Neuronal stem cell (in vitro differentiated cells): ENCODE measurements at regions not wholly inside any gene's neighbourhood (a gene's known extent, or its start where the extent isn't known, plus 50 kb on each side); places are given as distances from the start of the nearest gene placed in this dataset.
A peak's percentile ranks its signal among the peaks of the same experiment; 100 is the strongest.

Experiments used
- DNase-seq: peaks from one replicate; pipeline ENCODE4 v3.0.0-alpha.2; 2013; ENCODE audit warnings: low spot score
- H2AFZ ChIP-seq: one replicate; pipeline ENCODE4 v1.6.1; 2013; ENCODE audit warnings: mild to moderate bottlenecking, low read length, inconsistent platforms
- H2AK5ac ChIP-seq: 2 replicates; pipeline ENCODE4 v1.6.1; 2013; ENCODE audit warnings: low read depth, mild to moderate bottlenecking, inconsistent platforms, low read length, moderate library complexity, mixed read lengths
- H2BK120ac ChIP-seq: 2 replicates; pipeline ENCODE4 v1.6.1; 2013; ENCODE audit warnings: low read depth, mild to moderate bottlenecking, inconsistent platforms, low read length, moderate library complexity, mixed read lengths
- H2BK12ac ChIP-seq: one replicate; pipeline ENCODE4 v1.6.1; 2013; ENCODE audit warnings: low read length, inconsistent platforms
- H2BK15ac ChIP-seq: 2 replicates; pipeline ENCODE4 v1.6.1; 2013; ENCODE audit warnings: mild to moderate bottlenecking, low read length, inconsistent platforms, mixed read lengths
- H2BK5ac ChIP-seq: one replicate; pipeline ENCODE4 v1.6.1; 2013; ENCODE audit warnings: inconsistent platforms, mild to moderate bottlenecking, low read length, moderate library complexity
- H3K14ac ChIP-seq: one replicate; pipeline ENCODE4 v1.6.1; 2013; ENCODE audit warnings: low read length, inconsistent platforms
- H3K18ac ChIP-seq: 2 replicates; pipeline ENCODE4 v1.6.1; 2013; ENCODE audit warnings: low read length, inconsistent platforms
- H3K23ac ChIP-seq: 2 replicates; pipeline ENCODE4 v1.6.1; 2013; ENCODE audit warnings: low read depth, mild to moderate bottlenecking, mixed read lengths, low read length, inconsistent platforms; ENCODE audit not compliant: poor library complexity
- H3K27ac ChIP-seq: replicated peaks from 3 replicates; pipeline ENCODE4 v1.5.1; 2013; ENCODE audit warnings: low read length, inconsistent platforms
- H3K27me3 ChIP-seq, 3 experiments: 2 replicates each; pipeline ENCODE4 v1.6.1; 2013; ENCODE audit warnings: low read length in 3 of 3, mild to moderate bottlenecking in 2 of 3, inconsistent platforms in 1 of 3, low read depth in 1 of 3, mixed read lengths in 1 of 3, moderate library complexity in 1 of 3; ENCODE audit not compliant: control insufficient read depth in 3 of 3, insufficient read depth in 3 of 3
- H3K36me3 ChIP-seq, 2 donors: replicated peaks in 1 of 2; 2 replicates each; pipeline ENCODE4 v1.6.1; 2013; ENCODE audit warnings: low read length in 2 of 2; ENCODE audit not compliant: control insufficient read depth in 2 of 2, insufficient read depth in 2 of 2
- H3K4ac ChIP-seq: 2 replicates; pipeline ENCODE4 v1.6.1; 2013; ENCODE audit warnings: inconsistent platforms, mild to moderate bottlenecking, low read length, moderate library complexity
- H3K4me1 ChIP-seq, 2 donors: 1 replicate in 1 of 2; 2 replicates in 1 of 2; pipeline ENCODE4 v1.6.1; 2013; ENCODE audit warnings: low read length in 2 of 2, low read depth in 1 of 2; ENCODE audit not compliant: control insufficient read depth in 2 of 2, insufficient read depth in 1 of 2
- H3K4me2 ChIP-seq: one replicate; pipeline ENCODE4 v1.6.1; 2013; ENCODE audit warnings: mild to moderate bottlenecking, low read length, inconsistent platforms; ENCODE audit not compliant: insufficient read depth, poor library complexity, severe bottlenecking
- H3K4me3 ChIP-seq, 2 donors: 2 replicates each; pipeline ENCODE4 v1.5.1; 2013; ENCODE audit warnings: low read length in 2 of 2, mild to moderate bottlenecking in 2 of 2, inconsistent platforms in 1 of 2, moderate library complexity in 1 of 2
- H3K79me1 ChIP-seq: one replicate; pipeline ENCODE4 v1.6.1; 2013; ENCODE audit warnings: low read depth, mild to moderate bottlenecking, inconsistent platforms, low read length, moderate library complexity
- H3K9ac ChIP-seq: one replicate; pipeline ENCODE4 v1.6.1; 2013; ENCODE audit warnings: mild to moderate bottlenecking, low read depth, low read length, inconsistent platforms; ENCODE audit not compliant: poor library complexity
- H3K9me3 ChIP-seq, 2 donors: replicated peaks in 1 of 2; 2 replicates each; pipeline versions ENCODE3 to v1.6.1; 2013; ENCODE audit warnings: low read length in 2 of 2, mild to moderate bottlenecking in 2 of 2, inconsistent platforms in 1 of 2, low read depth in 1 of 2, mixed read lengths in 1 of 2, moderate library complexity in 1 of 2; ENCODE audit not compliant: control insufficient read depth in 2 of 2, insufficient read depth in 1 of 2
- H4K8ac ChIP-seq: one replicate; pipeline ENCODE4 v1.6.1; 2013; ENCODE audit warnings: low read depth, mild to moderate bottlenecking, inconsistent platforms, low read length, moderate library complexity
- H4K91ac ChIP-seq: one replicate; pipeline ENCODE4 v1.6.1; 2013; ENCODE audit warnings: low read length, low read depth, mild to moderate bottlenecking, inconsistent platforms; ENCODE audit not compliant: poor library complexity
- WGBS, 2 donors: extraction: QIAGEN DNeasy Blood & Tissue Kit; methylation state at CpG; one replicate each; pipeline ENCODE4 v1.1.7; 2013; ENCODE audit warnings: missing lambda C conversion rate in 2 of 2, mixed read lengths in 1 of 2; ENCODE audit not compliant: insufficient read length in 2 of 2, insufficient replicate concordance in 1 of 2; ENCODE audit errors: extremely low coverage in 2 of 2; 5-methylcytosine and 5-hydroxymethylcytosine counted together

- Histone ChIP-seq H3K79me1 (no peaks in the 10 kb centered on the region), H2BK5ac (no peak overlapping the region), H2BK12ac (no peak overlapping the region), H3K4me1 (peaks cover 2 to 5% of the 10 kb centered on the region in 2 donors), H3K9me3 (no peaks in the 10 kb centered on the region), H3K9ac (no peak overlapping the region), H3K4me3 (no peak overlapping the region), H2BK120ac (no peak overlapping the region), H3K14ac (no peak overlapping the region), H2BK15ac (no peak overlapping the region), H3K27ac (no peak overlapping the region), H3K27me3 (no peaks in the 10 kb centered on the region), H3K23ac (no peak overlapping the region), H3K4me2 (no peak overlapping the region), H3K4ac (no peak overlapping the region), H4K91ac (no peak overlapping the region), H3K36me3 (no peaks in the 10 kb centered on the region), H3K18ac (no peak overlapping the region), H2AFZ (no peak overlapping the region), H4K8ac (no peak overlapping the region), H2AK5ac (no peak overlapping the region)
- no peak for DNase-seq
- WGBS, 2 donors, result no CpG with 5 or more reads among the region's 3 CpGs
Observed at GRCh38 chr5:106288979-106289378, 1381.8 kb downstream of the EFNA5 start.

- no peak overlapping the region for H2BK5ac ChIP-seq
- no peak overlapping the region for H4K91ac ChIP-seq
- no peak overlapping the region for H3K4me3 ChIP-seq
- no peak overlapping the region for H2BK120ac ChIP-seq
- no peak overlapping the region for H2AK5ac ChIP-seq
- no peaks in the 10 kb centered on the region for H3K27me3 ChIP-seq
- H3K14ac ChIP-seq, result no peak overlapping the region
- H4K8ac ChIP-seq, result no peak overlapping the region
- no peak overlapping the region for H3K23ac ChIP-seq
- WGBS, 2 donors, result no CpG with 5 or more reads among the region's 3 CpGs
- DNase-seq, result no peak
- H3K36me3 ChIP-seq, result no peaks in the 10 kb centered on the region
- no peak overlapping the region for H3K4ac ChIP-seq
- no peak overlapping the region for H3K9ac ChIP-seq
- H3K79me1 ChIP-seq, result no peaks in the 10 kb centered on the region
- H2BK12ac ChIP-seq, result no peak overlapping the region
- no peaks in the 10 kb centered on the region for H3K4me1 ChIP-seq
- no peak overlapping the region for H3K4me2 ChIP-seq
- no peak overlapping the region for H2BK15ac ChIP-seq
- H2AFZ ChIP-seq, result no peak overlapping the region
- no peak overlapping the region for H3K18ac ChIP-seq
- H3K27ac ChIP-seq, result no peak overlapping the region
- H3K9me3 ChIP-seq, result peaks cover 2 to 12% of the 10 kb centered on the region in 2 donors
Observed at GRCh38 chr5:106277540-106278096, 1393.1 kb downstream of the EFNA5 start.

- H2BK120ac ChIP-seq, result no peak overlapping the region
- H3K27ac ChIP-seq, result no peak overlapping the region
- no peak overlapping the region for H3K4ac ChIP-seq
- no peaks in the 10 kb centered on the region for H3K79me1 ChIP-seq
- H2BK15ac ChIP-seq, result no peak overlapping the region
- no peak overlapping the region for H4K91ac ChIP-seq
- H3K36me3 ChIP-seq, result no peaks in the 10 kb centered on the region
- H2BK5ac ChIP-seq, result no peak overlapping the region
- H3K14ac ChIP-seq, result no peak overlapping the region
- H3K4me3 ChIP-seq, result no peak overlapping the region
- H2AFZ ChIP-seq, result peak overlapping the region; percentile 56
- H3K9ac ChIP-seq, result no peak overlapping the region
- no CpG with 5 or more reads among the region's 2 CpGs for WGBS, 2 donors
- H2BK12ac ChIP-seq, result no peak overlapping the region
- no peak overlapping the region for H2AK5ac ChIP-seq
- no peak overlapping the region for H3K23ac ChIP-seq
- peaks cover 2 to 12% of the 10 kb centered on the region in 2 donors for H3K9me3 ChIP-seq
- no peak overlapping the region for H4K8ac ChIP-seq
- DNase-seq, result no peak
- H3K4me2 ChIP-seq, result no peak overlapping the region
- no peaks in the 10 kb centered on the region for H3K27me3 ChIP-seq
- H3K18ac ChIP-seq, result no peak overlapping the region
- no peaks in the 10 kb centered on the region for H3K4me1 ChIP-seq
Observed at GRCh38 chr5:106269252-106269843, 1401.4 kb downstream of the EFNA5 start.

GRCh38 chr5:106267256-106267655, 1403.5 kb downstream of the EFNA5 start:
- no peak overlapping the region for H3K23ac ChIP-seq
- no peak overlapping the region for H2BK120ac ChIP-seq
- no peaks in the 10 kb centered on the region for H3K4me1 ChIP-seq
- no peak overlapping the region for H4K8ac ChIP-seq
- H3K4me2 ChIP-seq, result no peak overlapping the region
- H3K27ac ChIP-seq, result no peak overlapping the region
- H2BK5ac ChIP-seq, result no peak overlapping the region
- no peak overlapping the region for H2AFZ ChIP-seq
- H2AK5ac ChIP-seq, result no peak overlapping the region
- H2BK12ac ChIP-seq, result no peak overlapping the region
- H4K91ac ChIP-seq, result no peak overlapping the region
- no CpG with 5 or more reads among the region's 3 CpGs for WGBS, 2 donors
- H3K79me1 ChIP-seq, result no peaks in the 10 kb centered on the region
- no peak overlapping the region for H2BK15ac ChIP-seq
- no peak overlapping the region for H3K9ac ChIP-seq
- H3K9me3 ChIP-seq, result no peaks in the 10 kb centered on the region
- H3K14ac ChIP-seq, result no peak overlapping the region
- H3K36me3 ChIP-seq, result no peaks in the 10 kb centered on the region
- H3K18ac ChIP-seq, result no peak overlapping the region
- no peak overlapping the region for H3K4me3 ChIP-seq
- DNase-seq, result no peak
- no peaks in the 10 kb centered on the region for H3K27me3 ChIP-seq
- no peak overlapping the region for H3K4ac ChIP-seq
